MCF 10A (cell line): ENCODE measurements at regions not wholly inside any gene's neighbourhood (a gene's known extent, or its start where the extent isn't known, plus 50 kb on each side); places are given as distances from the start of the nearest gene placed in this dataset.
"Not testable (repeated sequence)": the region's sequence is repeated elsewhere in the genome, so short reads cannot be mapped to it uniquely, and the experiment has no call there.

Experiments
- BruUV-seq: library from RNA; stranded (reverse); fragments of 400-500 nt; replicated peaks from 2 replicates; lab custom pipeline; 2021; lab: Mats Ljungman, UMichigan
- CTCF ChIA-PET: fragments of 300-600 bp; sonication (Branson Sonifier 250); formaldehyde crosslinking; extraction: SDS; loops from one replicate; lab custom pipeline; 2021; ENCODE audit warnings: antibody characterized with exemption, inconsistent platforms; lab: Yijun Ruan, JAX
- POLR2A ChIA-PET: fragments of 300-600, 350-650 bp; sonication (Branson Sonifier 250); formaldehyde crosslinking; extraction: SDS; loops from one replicate; lab custom pipeline; 2020; ENCODE audit warnings: antibody characterized with exemption, inconsistent platforms; lab: Yijun Ruan, JAX
- DNase-seq: peaks from one replicate; pipeline ENCODE4 v3.0.0-alpha.2; 2018; ENCODE audit not compliant: unreplicated experiment
- H3K27ac Mint-ChIP-seq: one replicate; pipeline ENCODE4 v1.8.0; 2022; ENCODE audit warnings: mild to moderate bottlenecking, low read depth, mixed read lengths; ENCODE audit not compliant: unreplicated experiment
- H3K27me3 Mint-ChIP-seq: one replicate; pipeline ENCODE4 v1.8.0; 2022; ENCODE audit warnings: mixed read lengths; ENCODE audit not compliant: insufficient read depth, unreplicated experiment
- H3K36me3 Mint-ChIP-seq: one replicate; pipeline ENCODE4 v1.8.0; 2022; ENCODE audit warnings: mild to moderate bottlenecking, moderate library complexity, mixed read lengths; ENCODE audit not compliant: insufficient read depth, unreplicated experiment
- H3K4me1 Mint-ChIP-seq: one replicate; pipeline ENCODE4 v1.8.0; 2022; ENCODE audit warnings: mixed read lengths; ENCODE audit not compliant: insufficient read depth, unreplicated experiment
- H3K4me3 Mint-ChIP-seq: one replicate; pipeline ENCODE4 v1.8.0; 2022; ENCODE audit warnings: mild to moderate bottlenecking, moderate library complexity, mixed read lengths; ENCODE audit not compliant: unreplicated experiment
- H3K9me3 Mint-ChIP-seq: one replicate; pipeline ENCODE4 v1.8.0; 2022; ENCODE audit warnings: mixed read lengths; ENCODE audit not compliant: unreplicated experiment
- intact Hi-C: fragments of 100-400 bp; cut with micrococcal nuclease; formaldehyde crosslinking; loops from 2 replicates; pipeline ENCODE4 v1.14.1; 2022
- TF ChIP-seq, protein P1 (sequence below): fragments of 200-600 bp; IDR thresholded peaks from one replicate; pipeline ENCODE4 v1.8.0; 2022; ENCODE audit warnings: antibody characterized with exemption, mild to moderate bottlenecking; ENCODE audit not compliant: unreplicated experiment

DNA sequence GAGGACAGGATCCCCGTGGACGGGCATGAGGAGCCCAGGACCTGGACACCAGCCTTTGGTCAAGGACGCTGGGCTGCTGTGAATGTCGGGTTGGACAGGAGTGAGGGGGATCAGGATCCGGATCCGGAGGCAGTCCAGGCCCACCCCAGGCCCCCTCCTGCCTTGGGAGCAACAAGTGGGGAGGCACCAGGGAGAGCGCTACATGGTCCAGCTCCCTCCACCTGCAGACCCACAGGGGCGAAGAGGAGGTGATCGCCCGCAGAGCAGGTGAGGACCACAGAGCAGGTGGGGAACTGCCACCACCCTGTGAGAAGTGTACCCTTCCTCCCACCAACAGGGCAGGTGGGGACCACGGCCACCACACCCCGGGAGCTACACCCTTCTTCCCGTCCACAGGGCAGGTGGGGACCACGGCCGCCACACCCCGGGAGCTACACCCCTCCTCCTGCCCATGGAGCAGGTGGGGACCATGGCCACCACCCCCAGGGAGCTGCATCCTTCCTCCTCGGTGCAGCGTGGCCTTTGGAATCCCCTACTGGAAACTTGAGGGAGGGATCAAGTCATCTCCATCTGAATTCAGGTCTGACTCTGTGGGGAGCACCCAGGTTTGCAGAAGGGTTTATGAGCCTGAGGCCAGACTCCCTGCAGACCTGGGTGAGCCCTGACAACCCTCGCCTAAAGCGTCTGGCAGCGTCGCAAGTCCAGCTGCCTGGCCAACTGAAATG lies 141.0 kb downstream of the BRD1 start:
- ChIA-PET POLR2A (no interaction called here), CTCF (interaction anchor here (0.9 kb wide), 1 partner anchor 156 kb away, joined by 3 read pairs; no protein-coding TSS in a partner anchor)
- Mint-ChIP-seq H3K4me1 (no peaks in the 10 kb centered on the region), H3K27ac (no peak overlapping the region), H3K36me3 (peaks cover 4% of the 10 kb centered on the region), H3K4me3 (no peak overlapping the region), H3K27me3 (no peaks in the 10 kb centered on the region), H3K9me3 (peaks cover 15% of the 10 kb centered on the region)
- DNase-seq: no peak
- intact Hi-C loops: no loop called here
- BruUV-seq: no TSS peak
- TF ChIP-seq, protein P1, sequence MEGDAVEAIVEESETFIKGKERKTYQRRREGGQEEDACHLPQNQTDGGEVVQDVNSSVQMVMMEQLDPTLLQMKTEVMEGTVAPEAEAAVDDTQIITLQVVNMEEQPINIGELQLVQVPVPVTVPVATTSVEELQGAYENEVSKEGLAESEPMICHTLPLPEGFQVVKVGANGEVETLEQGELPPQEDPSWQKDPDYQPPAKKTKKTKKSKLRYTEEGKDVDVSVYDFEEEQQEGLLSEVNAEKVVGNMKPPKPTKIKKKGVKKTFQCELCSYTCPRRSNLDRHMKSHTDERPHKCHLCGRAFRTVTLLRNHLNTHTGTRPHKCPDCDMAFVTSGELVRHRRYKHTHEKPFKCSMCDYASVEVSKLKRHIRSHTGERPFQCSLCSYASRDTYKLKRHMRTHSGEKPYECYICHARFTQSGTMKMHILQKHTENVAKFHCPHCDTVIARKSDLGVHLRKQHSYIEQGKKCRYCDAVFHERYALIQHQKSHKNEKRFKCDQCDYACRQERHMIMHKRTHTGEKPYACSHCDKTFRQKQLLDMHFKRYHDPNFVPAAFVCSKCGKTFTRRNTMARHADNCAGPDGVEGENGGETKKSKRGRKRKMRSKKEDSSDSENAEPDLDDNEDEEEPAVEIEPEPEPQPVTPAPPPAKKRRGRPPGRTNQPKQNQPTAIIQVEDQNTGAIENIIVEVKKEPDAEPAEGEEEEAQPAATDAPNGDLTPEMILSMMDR: no peak

DNA sequence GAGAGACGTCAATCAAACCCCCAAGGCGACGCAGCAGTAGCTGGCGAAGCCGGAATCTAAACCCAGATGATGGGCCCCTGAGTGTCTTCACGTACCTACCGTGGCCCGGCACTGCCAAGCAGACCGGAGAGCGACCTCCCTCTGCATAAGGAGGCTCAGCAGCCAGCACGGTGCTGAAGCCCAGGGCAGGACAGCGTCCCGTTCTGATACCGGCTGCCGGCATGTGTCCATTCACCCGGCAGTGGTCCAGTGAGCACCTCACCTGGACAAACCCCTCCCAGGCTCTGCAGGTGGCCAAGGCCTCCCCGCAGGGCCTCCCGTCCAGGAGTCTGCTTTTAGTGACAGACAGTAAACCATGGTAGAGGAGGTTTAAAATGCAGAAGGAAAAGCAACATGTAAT lies 142.0 kb downstream of the BRD1 start:
- ChIA-PET CTCF (interaction anchor here (0.9 kb wide), 1 partner anchor 157 kb away, joined by 3 read pairs; no protein-coding TSS in a partner anchor), POLR2A (no interaction called here)
- no TSS peak for BruUV-seq
- TF ChIP-seq, protein P1: no peak
- H3K27ac Mint-ChIP-seq: no peak overlapping the region
- H3K4me3 Mint-ChIP-seq: no peak overlapping the region
- H3K27me3 Mint-ChIP-seq: no peaks in the 10 kb centered on the region
- peaks cover 4% of the 10 kb centered on the region for H3K36me3 Mint-ChIP-seq
- H3K9me3 Mint-ChIP-seq: peaks cover 15% of the 10 kb centered on the region
- intact Hi-C loops: no loop called here
- no peaks in the 10 kb centered on the region for H3K4me1 Mint-ChIP-seq
- no peak for DNase-seq

DNA sequence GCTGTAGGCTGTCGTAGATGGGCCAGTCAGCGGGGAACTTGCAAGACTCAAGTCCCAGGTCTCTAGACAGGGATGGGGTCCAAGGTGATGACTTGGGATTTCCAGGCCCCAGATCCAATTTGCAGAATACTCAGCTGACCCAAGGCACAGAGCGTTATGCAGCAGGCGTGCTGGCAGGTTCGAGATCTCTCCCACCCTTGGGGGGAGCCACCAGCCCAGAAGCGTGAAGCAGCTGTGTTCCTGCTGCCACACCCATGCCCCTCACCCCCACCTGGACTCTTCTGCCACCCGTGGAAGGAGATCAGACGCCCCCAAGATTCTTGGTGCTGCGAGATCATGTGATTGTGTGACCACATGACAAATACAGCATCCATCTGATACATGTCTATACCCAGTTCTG lies 142.6 kb downstream of the BRD1 start:
- Mint-ChIP-seq H3K4me1 (no peaks in the 10 kb centered on the region), H3K27me3 (no peaks in the 10 kb centered on the region), H3K9me3 (peaks cover 15% of the 10 kb centered on the region), H3K4me3 (no peak overlapping the region), H3K36me3 (peaks cover 4% of the 10 kb centered on the region), H3K27ac (no peak overlapping the region)
- DNase-seq: no peak
- intact Hi-C loops: no loop called here
- ChIA-PET POLR2A (no interaction called here), CTCF (interaction anchor here (0.6 kb wide), 1 partner anchor 424 kb away, joined by 3 read pairs; no protein-coding TSS in a partner anchor)
- no TSS peak for BruUV-seq
- TF ChIP-seq, protein P1: no peak

DNA sequence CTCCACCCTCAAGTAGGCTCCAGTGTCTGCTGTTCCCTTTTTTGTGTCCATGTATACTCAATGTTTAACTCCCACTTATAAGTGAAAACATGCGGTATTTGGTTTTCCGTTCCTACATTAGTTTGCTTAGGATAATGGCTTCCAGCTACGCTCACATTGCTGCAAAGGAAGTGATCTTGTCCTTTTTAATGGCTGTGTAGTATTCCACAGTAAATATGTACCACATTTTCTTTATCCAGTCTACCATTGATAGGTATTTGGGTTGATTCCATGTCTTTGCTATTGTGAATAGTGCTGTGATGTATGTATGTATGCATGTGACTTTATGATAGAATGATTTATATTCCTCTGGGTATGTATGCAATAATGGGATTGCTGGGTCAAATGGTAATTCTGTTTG lies 144.6 kb downstream of the BRD1 start:
- Mint-ChIP-seq H3K4me1 (no peaks in the 10 kb centered on the region), H3K9me3 (peaks cover 28% of the 10 kb centered on the region), H3K36me3 (no peaks in the 10 kb centered on the region), H3K27me3 (no peaks in the 10 kb centered on the region), H3K4me3 (no peak overlapping the region), H3K27ac (no peak overlapping the region)
- no peak for DNase-seq
- intact Hi-C loops: no loop called here
- ChIA-PET CTCF (no interaction called here), POLR2A (no interaction called here)
- BruUV-seq: no TSS peak
- TF ChIP-seq, protein P1: no peak

DNA sequence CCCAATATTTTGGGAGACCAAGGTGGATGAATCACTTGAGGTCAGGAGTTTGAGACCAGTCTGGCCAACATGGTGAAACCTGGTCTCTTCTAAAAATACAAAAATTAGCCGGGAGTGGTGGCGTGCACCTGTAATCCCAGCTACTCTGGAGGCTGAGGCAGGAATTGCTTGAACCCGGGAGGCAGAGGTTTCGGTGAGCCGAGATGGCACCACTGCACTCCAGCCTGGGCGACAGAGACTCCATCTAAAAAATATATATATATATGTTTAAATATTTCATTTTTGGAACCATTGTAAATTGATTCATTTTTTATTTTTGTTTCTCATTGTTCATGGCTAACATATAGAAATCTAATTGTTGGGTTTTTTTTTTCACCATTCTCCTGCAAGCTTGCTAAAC lies 146.9 kb downstream of the BRD1 start:
- POLR2A ChIA-PET, H3K4me1 Mint-ChIP-seq, DNase-seq, H3K36me3 Mint-ChIP-seq, H3K27ac Mint-ChIP-seq, intact Hi-C loops, H3K27me3 Mint-ChIP-seq, CTCF ChIA-PET, H3K4me3 Mint-ChIP-seq, BruUV-seq: not testable (repeated sequence)
- H3K9me3 Mint-ChIP-seq: peaks cover 28% of the 10 kb centered on the region
